ENCODE measurements at regions not wholly inside any gene's neighbourhood (a gene's known extent, or its start where the extent isn't known, plus 50 kb on each side); places are given as distances from the start of the nearest gene placed in this dataset.
"Not testable (repeated sequence)": the region's sequence is repeated elsewhere in the genome, so short reads cannot be mapped to it uniquely, and the experiment has no call there.

DNA sequence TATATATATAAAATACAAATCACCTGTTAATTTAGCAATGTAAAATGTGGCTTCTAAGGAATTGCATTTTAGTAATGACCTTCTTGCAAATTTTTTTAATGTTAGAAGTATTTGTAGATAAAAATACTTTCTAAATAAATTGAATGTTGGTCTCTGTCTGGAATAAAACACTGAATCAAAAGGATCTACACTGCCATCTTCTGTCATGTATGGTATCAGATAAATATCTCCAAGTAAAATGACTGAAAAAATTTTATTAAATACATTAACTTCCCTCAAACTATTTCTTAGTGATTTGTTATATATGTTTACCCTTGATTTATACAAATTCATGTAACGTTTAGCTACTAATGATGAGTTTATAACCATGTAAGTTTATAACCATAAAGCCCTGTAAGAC is 2029.3 kb downstream of the MRPL39 start:
- H3K4me2 ChIP-seq: no peak overlapping the region
- H3K9ac ChIP-seq: no peak overlapping the region
- H3K36me3 ChIP-seq: no peaks in the 10 kb centered on the region
- H4K20me1 ChIP-seq: no peaks in the 10 kb centered on the region
- H3K4me3 ChIP-seq: no peak overlapping the region
- H3K4me1 ChIP-seq: no peaks in the 10 kb centered on the region
- H3K9me3 ChIP-seq: no peaks in the 10 kb centered on the region
- H3K27ac ChIP-seq: no peak overlapping the region
- H3K27me3 ChIP-seq: no peaks in the 10 kb centered on the region
- no peak for TF ChIP-seq Cebpa-rat (IDR thresholded peaks at IDR 0.05)

DNA sequence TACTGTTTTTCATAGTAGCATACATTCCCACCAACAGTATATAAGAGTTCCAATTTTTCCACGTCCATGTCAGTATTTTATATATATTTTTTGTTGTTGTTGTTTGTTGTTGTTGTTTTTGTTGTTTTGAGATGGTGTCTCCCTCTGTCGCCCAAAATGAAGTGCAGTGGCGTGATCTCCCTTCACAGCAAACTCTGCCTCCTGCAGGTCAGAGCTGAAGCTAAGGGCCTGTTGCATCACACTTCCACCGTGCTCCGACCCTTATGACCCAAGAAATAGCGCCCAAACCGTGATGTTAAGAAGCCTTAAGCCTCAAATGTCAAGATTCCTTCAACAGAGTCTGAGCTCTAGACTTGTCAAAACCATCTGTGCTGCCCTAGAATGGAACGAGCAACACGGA is 2032.3 kb downstream of the MRPL39 start:
- Histone ChIP-seq H3K9ac (no peak overlapping the region), H3K27ac (no peak overlapping the region), H3K36me3 (no peaks in the 10 kb centered on the region), H4K20me1 (no peaks in the 10 kb centered on the region), H3K27me3 (no peaks in the 10 kb centered on the region), H3K4me1 (no peaks in the 10 kb centered on the region), H3K4me2 (no peak overlapping the region), H3K4me3 (no peak overlapping the region), H3K9me3 (no peaks in the 10 kb centered on the region)
- no peak for TF ChIP-seq Cebpa-rat (IDR thresholded peaks at IDR 0.05)

DNA sequence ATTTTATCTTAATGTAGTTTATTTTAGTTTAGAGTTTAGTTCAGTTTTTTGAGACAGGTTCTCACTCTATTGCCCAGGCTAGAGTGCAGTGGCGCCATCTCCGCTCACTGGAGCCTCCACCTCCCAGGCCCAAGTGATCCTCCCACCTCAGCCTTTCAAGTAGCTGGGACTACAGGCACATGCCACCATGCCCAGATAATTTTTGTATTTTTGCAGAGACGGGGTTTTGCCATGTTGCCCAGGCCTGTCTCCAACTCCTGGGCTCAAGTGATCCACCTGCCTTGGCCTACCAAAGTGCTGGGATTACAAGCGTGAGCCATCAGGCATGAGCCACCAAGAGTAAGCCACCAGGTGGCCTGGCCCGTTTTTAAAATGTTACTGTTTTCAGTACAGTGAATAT is 2058.4 kb downstream of the MRPL39 start:
- not testable (repeated sequence) for H3K36me3 ChIP-seq, H3K4me3 ChIP-seq, H3K4me2 ChIP-seq, H3K27me3 ChIP-seq, H4K20me1 ChIP-seq, H3K27ac ChIP-seq, H3K9ac ChIP-seq, H3K9me3 ChIP-seq, H3K4me1 ChIP-seq

GRCh38 chr21:23543333-23543732 is 2063.9 kb downstream of the MRPL39 start:
- H3K4me3 ChIP-seq: no peak overlapping the region
- H3K4me1 ChIP-seq: no peaks in the 10 kb centered on the region
- H3K27ac ChIP-seq: no peak overlapping the region
- H3K9ac ChIP-seq: no peak overlapping the region
- H3K27me3 ChIP-seq: no peaks in the 10 kb centered on the region
- no peaks in the 10 kb centered on the region for H3K9me3 ChIP-seq
- no peak for TF ChIP-seq Cebpa-rat (IDR thresholded peaks at IDR 0.05)
- no peaks in the 10 kb centered on the region for H3K36me3 ChIP-seq
- no peak overlapping the region for H3K4me2 ChIP-seq
- no peaks in the 10 kb centered on the region for H4K20me1 ChIP-seq

GRCh38 chr21:23542097-23542496 is 2065.2 kb downstream of the MRPL39 start:
- H3K4me3 ChIP-seq: no peak overlapping the region
- no peaks in the 10 kb centered on the region for H4K20me1 ChIP-seq
- no peaks in the 10 kb centered on the region for H3K36me3 ChIP-seq
- no peak overlapping the region for H3K4me2 ChIP-seq
- no peaks in the 10 kb centered on the region for H3K4me1 ChIP-seq
- H3K27ac ChIP-seq: no peak overlapping the region
- H3K9me3 ChIP-seq: no peaks in the 10 kb centered on the region
- no peak for TF ChIP-seq Cebpa-rat (IDR thresholded peaks at IDR 0.05)
- H3K27me3 ChIP-seq: no peaks in the 10 kb centered on the region
- H3K9ac ChIP-seq: no peak overlapping the region

- H3K9ac ChIP-seq: no peak overlapping the region
- no peaks in the 10 kb centered on the region for H4K20me1 ChIP-seq
- no peaks in the 10 kb centered on the region for H3K9me3 ChIP-seq
- no peak overlapping the region for H3K4me2 ChIP-seq
- no peak for TF ChIP-seq Cebpa-rat (IDR thresholded peaks at IDR 0.05)
- no peaks in the 10 kb centered on the region for H3K4me1 ChIP-seq
- no peak overlapping the region for H3K27ac ChIP-seq
- no peaks in the 10 kb centered on the region for H3K27me3 ChIP-seq
- no peak overlapping the region for H3K4me3 ChIP-seq
- H3K36me3 ChIP-seq: no peaks in the 10 kb centered on the region
Measured at GRCh38 chr21:23541571-23541970, 2065.7 kb downstream of the MRPL39 start.

GRCh38 chr21:23534850-23535249 is 2072.4 kb downstream of the MRPL39 start:
- no peaks in the 10 kb centered on the region for H3K4me1 ChIP-seq
- H3K36me3 ChIP-seq: no peaks in the 10 kb centered on the region
- H3K4me2 ChIP-seq: no peak overlapping the region
- no peak overlapping the region for H3K27ac ChIP-seq
- H4K20me1 ChIP-seq: no peaks in the 10 kb centered on the region
- H3K27me3 ChIP-seq: no peaks in the 10 kb centered on the region
- H3K4me3 ChIP-seq: no peak overlapping the region
- H3K9ac ChIP-seq: no peak overlapping the region
- H3K9me3 ChIP-seq: no peaks in the 10 kb centered on the region
- no peak for TF ChIP-seq Cebpa-rat (IDR thresholded peaks at IDR 0.05)

GRCh38 chr21:23531444-23531843 is 2075.8 kb downstream of the MRPL39 start:
- Histone ChIP-seq H3K9me3 (no peaks in the 10 kb centered on the region), H3K27me3 (no peaks in the 10 kb centered on the region), H3K27ac (no peak overlapping the region), H3K9ac (no peak overlapping the region), H3K4me3 (no peak overlapping the region), H4K20me1 (no peaks in the 10 kb centered on the region), H3K4me2 (no peak overlapping the region), H3K4me1 (no peaks in the 10 kb centered on the region), H3K36me3 (no peaks in the 10 kb centered on the region)
- TF ChIP-seq Cebpa-rat (IDR thresholded peaks at IDR 0.05): no peak

- Histone ChIP-seq H3K36me3 (no peaks in the 10 kb centered on the region), H3K27ac (no peak overlapping the region), H4K20me1 (no peaks in the 10 kb centered on the region), H3K9me3 (no peaks in the 10 kb centered on the region), H3K4me3 (no peak overlapping the region), H3K4me2 (no peak overlapping the region), H3K4me1 (no peaks in the 10 kb centered on the region), H3K9ac (no peak overlapping the region), H3K27me3 (no peaks in the 10 kb centered on the region)
- TF ChIP-seq Cebpa-rat (IDR thresholded peaks at IDR 0.05): no peak
Measured at GRCh38 chr21:23524685-23525084, 2082.6 kb downstream of the MRPL39 start.

- Histone ChIP-seq H3K4me3 (no peak overlapping the region), H3K4me2 (no peak overlapping the region), H3K27me3 (no peaks in the 10 kb centered on the region), H3K9me3 (no peaks in the 10 kb centered on the region), H4K20me1 (no peaks in the 10 kb centered on the region), H3K36me3 (no peaks in the 10 kb centered on the region), H3K27ac (no peak overlapping the region), H3K9ac (no peak overlapping the region), H3K4me1 (no peaks in the 10 kb centered on the region)
- TF ChIP-seq Cebpa-rat (IDR thresholded peaks at IDR 0.05): no peak
Measured at GRCh38 chr21:23522751-23523150, 2084.5 kb downstream of the MRPL39 start.

DNA sequence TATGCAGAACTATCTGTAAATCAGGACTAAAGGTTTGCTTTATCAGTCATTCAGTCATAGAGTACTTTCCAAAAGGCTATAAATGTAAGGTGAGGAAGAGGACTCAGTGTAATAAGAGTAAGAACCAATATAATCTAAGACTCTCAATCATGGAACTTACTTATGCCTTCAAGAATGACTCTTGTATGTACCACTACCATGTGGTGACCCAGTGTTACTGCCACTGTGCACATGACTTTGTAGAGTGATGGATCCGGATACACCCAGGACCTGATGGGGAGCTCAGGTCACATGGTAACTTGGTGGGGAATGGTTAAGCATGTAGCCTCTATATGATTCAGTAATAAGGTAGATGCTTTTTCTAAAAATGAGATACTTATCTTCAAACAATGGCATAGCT is 2099.8 kb downstream of the MRPL39 start:
- no peaks in the 10 kb centered on the region for H3K9me3 ChIP-seq
- H3K27ac ChIP-seq: no peak overlapping the region
- no peak overlapping the region for H3K9ac ChIP-seq
- no peaks in the 10 kb centered on the region for H4K20me1 ChIP-seq
- H3K4me1 ChIP-seq: no peaks in the 10 kb centered on the region
- TF ChIP-seq Cebpa-rat (IDR thresholded peaks at IDR 0.05): no peak
- H3K27me3 ChIP-seq: no peaks in the 10 kb centered on the region
- no peaks in the 10 kb centered on the region for H3K36me3 ChIP-seq
- H3K4me2 ChIP-seq: no peak overlapping the region
- no peak overlapping the region for H3K4me3 ChIP-seq
